DND-41 (cell line): ENCODE measurements at regions not wholly inside any gene's neighbourhood (a gene's known extent, or its start where the extent isn't known, plus 50 kb on each side); places are given as distances from the start of the nearest gene placed in this dataset.

Experiments used
- ATAC-seq: fragments of 200-7000 bp; cut with Tn5 transposase; 3 replicates; pipeline ENCODE4 v1.9.1; 2021; ENCODE audit warnings: low read depth; ENCODE audit not compliant: insufficient read depth
- DNase-seq: peaks from one replicate; pipeline ENCODE4 v3.0.0-alpha.2; 2020
- H2AFZ ChIP-seq: 2 replicates; pipeline ENCODE4 v1.6.0; 2012; ENCODE audit warnings: low read depth, low read length
- H3K27ac ChIP-seq: 2 replicates; pipeline ENCODE4 v1.5.1; 2012; ENCODE audit warnings: low read length, inconsistent platforms
- H3K27me3 ChIP-seq: fragments of 200-600 bp; sonication (generic); 2 replicates; pipeline ENCODE4 v1.6.0; 2012; ENCODE audit warnings: low read length, mild to moderate bottlenecking, inconsistent platforms; ENCODE audit not compliant: insufficient read depth, poor library complexity
- H3K36me3 ChIP-seq: 2 replicates; pipeline ENCODE4 v1.5.1; 2012; ENCODE audit warnings: low read length, inconsistent platforms; ENCODE audit not compliant: insufficient read depth
- H3K4me1 ChIP-seq: 2 replicates; pipeline ENCODE4 v1.5.1; 2012; ENCODE audit warnings: mild to moderate bottlenecking, low read length; ENCODE audit not compliant: insufficient read depth
- H3K4me2 ChIP-seq: 2 replicates; pipeline ENCODE4 v1.6.0; 2012; ENCODE audit warnings: mild to moderate bottlenecking, moderate library complexity, low read length, inconsistent platforms; ENCODE audit not compliant: insufficient read depth
- H3K4me3 ChIP-seq, 2 experiments: fragments of 200-600 bp in 1 of 2; shearing (Covaris generic) in 1 of 2; 2 replicates each; pipeline ENCODE4 v1.5.1; 2012 to 2016; ENCODE audit warnings: inconsistent platforms in 2 of 2, low read length in 2 of 2, mild to moderate bottlenecking in 2 of 2, low read depth in 1 of 2, moderate library complexity in 1 of 2
- H3K79me2 ChIP-seq: 2 replicates; pipeline ENCODE4 v1.6.0; 2012; ENCODE audit warnings: low read length, inconsistent platforms; ENCODE audit not compliant: insufficient read depth
- H3K9ac ChIP-seq: 2 replicates; pipeline ENCODE4 v1.6.0; 2012; ENCODE audit warnings: low read depth, mild to moderate bottlenecking, inconsistent platforms, low read length, moderate library complexity
- H3K9me3 ChIP-seq: 2 replicates; pipeline ENCODE4 v1.5.1; 2012; ENCODE audit warnings: low read length, moderate library complexity, mild to moderate bottlenecking, inconsistent platforms; ENCODE audit not compliant: insufficient read depth, severe bottlenecking
- H4K20me1 ChIP-seq: 2 replicates; pipeline ENCODE4 v1.6.0; 2012; ENCODE audit warnings: low read length; ENCODE audit not compliant: insufficient read depth
- CTCF ChIP-seq: IDR thresholded peaks from 2 replicates; pipeline ENCODE4 v1.5.1; 2012; ENCODE audit warnings: borderline replicate concordance, low read length, moderate library complexity, mild to moderate bottlenecking; ENCODE audit not compliant: poor library complexity, severe bottlenecking; ENCODE audit errors: extremely low read depth
- EZH2 ChIP-seq: IDR thresholded peaks from 3 replicates; pipeline ENCODE4 v1.6.1; 2012; ENCODE audit warnings: borderline replicate concordance, low read depth, mild to moderate bottlenecking, moderate library complexity, low read length, inconsistent platforms; ENCODE audit not compliant: severe bottlenecking

DNA sequence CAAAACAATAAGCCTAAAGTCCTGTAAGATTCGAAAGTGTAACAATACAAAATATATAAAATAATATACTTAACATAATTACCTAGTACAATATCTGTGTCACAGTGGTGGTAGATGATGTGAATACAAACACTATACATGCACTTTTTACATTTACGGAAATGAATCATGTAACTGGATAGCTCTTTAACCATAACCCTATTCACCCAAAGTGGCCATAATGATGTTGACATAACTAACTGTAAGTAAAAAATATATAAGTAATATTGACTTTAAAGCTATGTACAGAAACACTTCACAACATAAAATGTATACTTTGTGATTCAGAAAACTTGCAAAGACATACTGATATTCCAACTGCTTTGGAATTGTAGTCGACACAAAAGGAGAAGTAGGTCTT lies 616.9 kb upstream of the SLC8A1 start:
- H3K36me3 ChIP-seq, result no peaks in the 10 kb centered on the region
- H2AFZ ChIP-seq, result no peak overlapping the region
- H3K27me3 ChIP-seq, result no peaks in the 10 kb centered on the region
- ATAC-seq (no peak), DNase-seq (no peak)
- H3K9me3 ChIP-seq, result no peaks in the 10 kb centered on the region
- H3K9ac ChIP-seq, result no peak overlapping the region
- H3K27ac ChIP-seq, result no peak overlapping the region
- H3K79me2 ChIP-seq, result no peaks in the 10 kb centered on the region
- H4K20me1 ChIP-seq, result no peaks in the 10 kb centered on the region
- TF ChIP-seq EZH2 (no peak), CTCF (no peak)
- no peak overlapping the region for H3K4me2 ChIP-seq
- no peak overlapping the region for H3K4me3 ChIP-seq
- no peaks in the 10 kb centered on the region for H3K4me1 ChIP-seq

DNA sequence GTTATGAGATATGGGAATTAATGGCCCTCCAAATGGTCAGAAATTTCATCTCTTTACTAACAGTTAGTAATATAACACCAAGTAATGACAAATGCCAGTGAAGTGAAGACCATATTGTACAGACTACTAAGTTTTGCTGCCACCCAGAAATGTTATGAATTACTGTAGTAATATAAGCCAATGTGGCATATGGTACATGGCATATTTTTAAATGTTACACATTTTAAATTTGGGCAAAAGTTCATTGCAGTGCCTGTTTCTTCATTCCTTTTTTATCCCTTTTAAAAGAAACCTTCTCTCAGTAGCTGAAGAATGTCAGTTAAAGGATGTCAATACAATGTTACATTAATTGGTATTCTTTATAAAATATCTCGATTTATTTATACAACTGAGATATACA lies 626.5 kb upstream of the SLC8A1 start:
- no peak overlapping the region for H3K9ac ChIP-seq
- no peak overlapping the region for H3K4me2 ChIP-seq
- no peaks in the 10 kb centered on the region for H3K36me3 ChIP-seq
- H3K27me3 ChIP-seq, result no peaks in the 10 kb centered on the region
- H2AFZ ChIP-seq, result no peak overlapping the region
- TF ChIP-seq CTCF (no peak), EZH2 (no peak)
- H4K20me1 ChIP-seq, result no peaks in the 10 kb centered on the region
- ATAC-seq (no peak), DNase-seq (no peak)
- no peaks in the 10 kb centered on the region for H3K4me1 ChIP-seq
- no peaks in the 10 kb centered on the region for H3K79me2 ChIP-seq
- peaks cover 4% of the 10 kb centered on the region for H3K9me3 ChIP-seq
- H3K4me3 ChIP-seq, result no peak overlapping the region
- no peak overlapping the region for H3K27ac ChIP-seq

DNA sequence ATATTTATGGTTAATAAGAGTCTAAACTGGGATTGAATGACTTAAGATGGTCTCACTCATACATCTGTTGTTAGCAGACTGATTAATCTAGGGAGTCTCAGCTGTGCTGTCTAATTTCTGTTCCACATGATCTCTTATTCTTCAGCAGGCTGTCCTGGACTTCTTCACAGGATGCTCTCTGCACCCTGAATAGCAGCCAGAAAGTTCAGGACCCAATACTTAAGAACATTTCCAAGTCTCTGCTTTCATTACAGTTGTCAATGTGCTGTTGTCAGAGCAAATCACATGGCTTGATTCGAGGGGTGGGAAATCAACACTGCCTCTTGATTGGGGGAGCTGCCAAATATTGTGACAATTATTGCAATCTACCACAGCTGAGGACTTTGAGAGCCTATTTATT lies 627.1 kb upstream of the SLC8A1 start:
- Histone ChIP-seq H4K20me1 (no peaks in the 10 kb centered on the region), H2AFZ (peak overlapping the region; percentile 47; the same call in 1 of the 2 replicates), H3K4me2 (no peak overlapping the region), H3K36me3 (no peaks in the 10 kb centered on the region), H3K27me3 (no peaks in the 10 kb centered on the region), H3K9ac (no peak overlapping the region), H3K4me1 (no peaks in the 10 kb centered on the region), H3K27ac (no peak overlapping the region), H3K79me2 (no peaks in the 10 kb centered on the region), H3K9me3 (peaks cover 4% of the 10 kb centered on the region), H3K4me3 (no peak overlapping the region)
- no peak for TF ChIP-seq CTCF
- no peak for TF ChIP-seq EZH2
- DNase-seq, result no peak
- ATAC-seq, result no peak

DNA sequence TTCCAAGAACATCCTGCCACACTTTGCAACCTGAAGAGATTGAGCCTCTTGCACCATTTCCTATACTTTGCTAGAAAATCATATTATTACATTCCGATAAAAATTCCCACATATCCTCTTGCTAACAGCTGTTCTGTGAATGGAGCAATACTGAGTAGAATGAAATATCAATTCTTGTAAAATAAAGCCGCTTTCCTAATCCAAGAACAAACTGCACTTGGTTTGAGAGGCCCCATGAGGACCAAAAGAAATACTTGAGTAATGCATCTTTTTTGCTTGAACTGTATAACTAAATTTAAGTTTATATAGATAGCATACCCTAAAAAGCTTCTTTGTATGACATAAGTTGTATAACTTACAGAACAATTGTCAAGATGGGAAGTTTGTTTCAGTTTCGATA lies 632.4 kb upstream of the SLC8A1 start:
- no peaks in the 10 kb centered on the region for H3K36me3 ChIP-seq
- no peak overlapping the region for H3K9ac ChIP-seq
- no peak overlapping the region for H3K27ac ChIP-seq
- H3K4me1 ChIP-seq, result no peaks in the 10 kb centered on the region
- no peaks in the 10 kb centered on the region for H3K27me3 ChIP-seq
- no peak overlapping the region for H3K4me3 ChIP-seq
- DNase-seq, result no peak
- TF ChIP-seq CTCF (no peak), EZH2 (no peak)
- no peak for ATAC-seq
- H3K4me2 ChIP-seq, result no peak overlapping the region
- H3K9me3 ChIP-seq, result peaks cover 4% of the 10 kb centered on the region
- H3K79me2 ChIP-seq, result no peaks in the 10 kb centered on the region
- H4K20me1 ChIP-seq, result no peaks in the 10 kb centered on the region
- H2AFZ ChIP-seq, result no peak overlapping the region
